Hepatocyte (in vitro differentiated cells): ENCODE measurements at regions not wholly inside any gene's neighbourhood (a gene's known extent, or its start where the extent isn't known, plus 50 kb on each side); places are given as distances from the start of the nearest gene placed in this dataset.

ENCODE experiments used
- DNase-seq: peaks from one replicate; pipeline ENCODE4 v3.0.0-alpha.2; 2016; ENCODE audit warnings: low spot score
- H2AFZ ChIP-seq: fragments of 200-600 bp; sonication (generic); 2 replicates; pipeline ENCODE4 v1.6.0; 2016; ENCODE audit warnings: antibody characterized with exemption, mild to moderate bottlenecking
- H3K27ac ChIP-seq: fragments of 200-600 bp; sonication (generic); 2 replicates; pipeline ENCODE4 v1.5.1; 2016; ENCODE audit warnings: mild to moderate bottlenecking
- H3K27me3 ChIP-seq: fragments of 200-600 bp; sonication (generic); 2 replicates; pipeline ENCODE4 v1.6.1; 2016
- H3K36me3 ChIP-seq: fragments of 200-600 bp; sonication (generic); replicated peaks from 2 replicates; pipeline ENCODE4 v1.5.1; 2016; ENCODE audit warnings: low read depth; ENCODE audit not compliant: insufficient read depth
- H3K4me1 ChIP-seq: fragments of 200-600 bp; sonication (generic); 2 replicates; pipeline ENCODE4 v1.5.1; 2016; ENCODE audit warnings: mild to moderate bottlenecking, moderate library complexity; ENCODE audit not compliant: insufficient read depth
- H3K4me2 ChIP-seq: fragments of 200-600 bp; sonication (generic); 2 replicates; pipeline ENCODE4 v1.6.0; 2016
- H3K4me3 ChIP-seq: fragments of 200-600 bp; sonication (generic); 2 replicates; pipeline ENCODE4 v1.5.1; 2016; ENCODE audit warnings: mild to moderate bottlenecking
- H3K79me2 ChIP-seq: fragments of 200-600 bp; sonication (generic); 2 replicates; pipeline ENCODE4 v1.6.0; 2017; ENCODE audit warnings: mild to moderate bottlenecking
- H3K9me2 ChIP-seq: fragments of 200-600 bp; sonication (generic); replicated peaks from 2 replicates; pipeline ENCODE4 v1.6.0; 2017; ENCODE audit warnings: mild to moderate bottlenecking; ENCODE audit not compliant: insufficient read depth
- H3K9me3 ChIP-seq: fragments of 200-600 bp; sonication (generic); 2 replicates; pipeline ENCODE4 v1.5.1; 2016; ENCODE audit warnings: low read depth, mild to moderate bottlenecking
- H4K20me1 ChIP-seq: fragments of 200-600 bp; sonication (generic); 2 replicates; pipeline ENCODE4 v1.6.0; 2016; ENCODE audit warnings: mild to moderate bottlenecking; ENCODE audit not compliant: insufficient read depth, poor library complexity, severe bottlenecking
- EZH2 ChIP-seq: fragments of 200-600 bp; sonication (generic); IDR thresholded peaks from 2 replicates; pipeline ENCODE4 v1.6.1; 2016; ENCODE audit warnings: antibody characterized with exemption, mild to moderate bottlenecking, borderline replicate concordance
- EZH2phosphoT487 ChIP-seq: fragments of 200-600 bp; sonication (generic); IDR thresholded peaks from one replicate; pipeline ENCODE4 v1.6.1; 2018; ENCODE audit warnings: antibody characterized with exemption, mild to moderate bottlenecking, low read depth, moderate library complexity; ENCODE audit not compliant: unreplicated experiment, severe bottlenecking
- WGBS: methylation state at CpG from one replicate; pipeline ENCODE4 v1.1.6; 2016; ENCODE audit warnings: low lambda C conversion rate; ENCODE audit errors: missing lambda C conversion rate; 5-methylcytosine and 5-hydroxymethylcytosine counted together
- TF ChIP-seq, protein P1 (sequence below): fragments of 200-600 bp; sonication (generic); IDR thresholded peaks from 2 replicates; pipeline ENCODE4 v1.5.1; 2016; ENCODE audit warnings: antibody characterized with exemption, mild to moderate bottlenecking; ENCODE audit not compliant: poor library complexity

- Histone ChIP-seq H3K9me3 (no peaks in the 10 kb centered on the region), H3K9me2 (no peaks in the 10 kb centered on the region), H3K4me3 (no peak overlapping the region), H3K79me2 (no peaks in the 10 kb centered on the region), H3K27me3 (no peaks in the 10 kb centered on the region), H3K36me3 (no peaks in the 10 kb centered on the region), H2AFZ (no peak overlapping the region), H3K4me1 (no peaks in the 10 kb centered on the region), H4K20me1 (no peaks in the 10 kb centered on the region), H3K27ac (no peak overlapping the region), H3K4me2 (no peak overlapping the region)
- no peak for DNase-seq
- 60% methylated on average over 4 of the region's 4 CpGs for WGBS
- TF ChIP-seq, protein P1, sequence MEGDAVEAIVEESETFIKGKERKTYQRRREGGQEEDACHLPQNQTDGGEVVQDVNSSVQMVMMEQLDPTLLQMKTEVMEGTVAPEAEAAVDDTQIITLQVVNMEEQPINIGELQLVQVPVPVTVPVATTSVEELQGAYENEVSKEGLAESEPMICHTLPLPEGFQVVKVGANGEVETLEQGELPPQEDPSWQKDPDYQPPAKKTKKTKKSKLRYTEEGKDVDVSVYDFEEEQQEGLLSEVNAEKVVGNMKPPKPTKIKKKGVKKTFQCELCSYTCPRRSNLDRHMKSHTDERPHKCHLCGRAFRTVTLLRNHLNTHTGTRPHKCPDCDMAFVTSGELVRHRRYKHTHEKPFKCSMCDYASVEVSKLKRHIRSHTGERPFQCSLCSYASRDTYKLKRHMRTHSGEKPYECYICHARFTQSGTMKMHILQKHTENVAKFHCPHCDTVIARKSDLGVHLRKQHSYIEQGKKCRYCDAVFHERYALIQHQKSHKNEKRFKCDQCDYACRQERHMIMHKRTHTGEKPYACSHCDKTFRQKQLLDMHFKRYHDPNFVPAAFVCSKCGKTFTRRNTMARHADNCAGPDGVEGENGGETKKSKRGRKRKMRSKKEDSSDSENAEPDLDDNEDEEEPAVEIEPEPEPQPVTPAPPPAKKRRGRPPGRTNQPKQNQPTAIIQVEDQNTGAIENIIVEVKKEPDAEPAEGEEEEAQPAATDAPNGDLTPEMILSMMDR = no peak
- no peak for TF ChIP-seq EZH2phosphoT487
Observed at GRCh38 chr1:4601941-4602340, 52.5 kb upstream of the AJAP1 start.

GRCh38 chr1:4602462-4603294 lies 51.7 kb upstream of the AJAP1 start:
- Histone ChIP-seq H3K9me3 (no peaks in the 10 kb centered on the region), H3K4me3 (no peak overlapping the region), H4K20me1 (no peaks in the 10 kb centered on the region), H2AFZ (no peak overlapping the region), H3K4me1 (no peaks in the 10 kb centered on the region), H3K36me3 (no peaks in the 10 kb centered on the region), H3K9me2 (no peaks in the 10 kb centered on the region), H3K4me2 (no peak overlapping the region), H3K27ac (no peak overlapping the region), H3K27me3 (no peaks in the 10 kb centered on the region), H3K79me2 (no peaks in the 10 kb centered on the region)
- WGBS = 83% methylated on average over 17 of the region's 17 CpGs
- no peak for DNase-seq
- TF ChIP-seq, protein P1 = no peak
- TF ChIP-seq EZH2phosphoT487 (no peak), EZH2 (no peak)

- 78% methylated on average over 16 of the region's 16 CpGs for WGBS
- H2AFZ ChIP-seq = no peak overlapping the region
Observed at GRCh38 chr1:4603295-4604110, 50.9 kb upstream of the AJAP1 start.

More at GRCh38 chr1:4603295-4604110, 50.9 kb upstream of the AJAP1 start:
- no peaks in the 10 kb centered on the region for H3K27me3 ChIP-seq
- no peak for DNase-seq
- no peaks in the 10 kb centered on the region for H4K20me1 ChIP-seq
- no peaks in the 10 kb centered on the region for H3K9me3 ChIP-seq
- H3K79me2 ChIP-seq = no peaks in the 10 kb centered on the region
- no peak for TF ChIP-seq EZH2phosphoT487
- TF ChIP-seq EZH2 = no peak
- TF ChIP-seq, protein P1 = no peak
- no peak overlapping the region for H3K27ac ChIP-seq
- no peaks in the 10 kb centered on the region for H3K9me2 ChIP-seq
- no peaks in the 10 kb centered on the region for H3K36me3 ChIP-seq
- no peak overlapping the region for H3K4me2 ChIP-seq
- no peak overlapping the region for H3K4me3 ChIP-seq
- H3K4me1 ChIP-seq = no peaks in the 10 kb centered on the region
